GM12878 (cell line): ENCODE measurements at regions not wholly inside any gene's neighbourhood (a gene's known extent, or its start where the extent isn't known, plus 50 kb on each side); places are given as distances from the start of the nearest gene placed in this dataset.

Source experiments
- ATAC-seq: fragments of 200-7000 bp; cut with Tn5 transposase; 3 replicates; pipeline ENCODE4 v1.9.1; 2020; ENCODE audit warnings: mild to moderate bottlenecking, moderate library complexity
- BruUV-seq: library from RNA; stranded (reverse); fragments of 400-500 nt; replicated peaks from 2 replicates; lab custom pipeline; 2021; lab: Mats Ljungman, UMichigan
- CTCF ChIA-PET: fragments of 300-600 bp; sonication (Branson Sonifier 250); formaldehyde crosslinking; extraction: SDS; loops from one replicate; lab custom pipeline; 2021; ENCODE audit warnings: inconsistent platforms; lab: Yijun Ruan, JAX
- POLR2A ChIA-PET: fragments of 350-600 bp; formaldehyde crosslinking; extraction: SDS; loops from one replicate; lab custom pipeline; 2021; ENCODE audit warnings: inconsistent platforms; lab: Charles Lee
- RAD21 ChIA-PET: fragments of 300-600 bp; sonication (Branson Sonifier 250); formaldehyde crosslinking; loops from one replicate; lab custom pipeline; 2023; ENCODE audit warnings: antibody characterized with exemption; ENCODE audit not compliant: unreplicated experiment; lab: Charles Lee
- SMC1A ChIA-PET: fragments of 300-600 bp; sonication (Branson Sonifier 250); formaldehyde crosslinking; loops from one replicate; lab custom pipeline; 2023; ENCODE audit not compliant: unreplicated experiment, uncharacterized antibody; lab: Charles Lee
- DNase-seq: peaks from one replicate; pipeline ENCODE4 v3.0.0-alpha.2; 2011; ENCODE audit warnings: low read depth, low spot score
- FAIRE-seq: peaks from 3 replicates; lab custom pipeline; 2011; peaks lifted over from hg19 to GRCh38; lab: Jason Lieb, UNC
- H2AFZ ChIP-seq: 2 replicates; pipeline ENCODE4 v1.6.0; 2011; ENCODE audit warnings: low read depth, low read length, control low read depth; ENCODE audit not compliant: control insufficient read depth
- H3K27ac ChIP-seq: 2 replicates; pipeline ENCODE4 v1.5.1; 2011; ENCODE audit warnings: control low read depth; ENCODE audit not compliant: control insufficient read depth, insufficient read depth
- H3K27me3 ChIP-seq, 2 experiments: replicated peaks in 1 of 2; 2 replicates each; pipeline versions ENCODE4 v1.6.0 to v1.6.1; 2011; ENCODE audit warnings: low read length in 1 of 2; ENCODE audit not compliant: control insufficient read depth in 2 of 2, insufficient read depth in 2 of 2
- H3K36me3 ChIP-seq, 2 experiments: 2 replicates each; pipeline ENCODE4 v1.5.1; 2011; ENCODE audit warnings: low read length in 1 of 2; ENCODE audit not compliant: control insufficient read depth in 2 of 2, insufficient read depth in 2 of 2
- H3K4me1 ChIP-seq: 2 replicates; pipeline ENCODE4 v1.6.1; 2011; ENCODE audit warnings: mild to moderate bottlenecking, low read length, moderate library complexity, mixed read lengths; ENCODE audit not compliant: control insufficient read depth, insufficient read depth
- H3K4me2 ChIP-seq: 2 replicates; pipeline ENCODE4 v1.6.0; 2011; ENCODE audit warnings: control low read depth; ENCODE audit not compliant: control insufficient read depth, insufficient read depth
- H3K4me3 ChIP-seq: fragments of 200-600 bp; sonication (generic); 2 replicates; pipeline ENCODE4 v1.5.1; 2016
- H3K79me2 ChIP-seq: 2 replicates; pipeline ENCODE4 v1.6.0; 2011; ENCODE audit warnings: low read length; ENCODE audit not compliant: control insufficient read depth, insufficient read depth
- H3K9ac ChIP-seq: 2 replicates; pipeline ENCODE4 v1.8.0; 2011; ENCODE audit warnings: low read length, control low read depth, mixed read lengths; ENCODE audit not compliant: control insufficient read depth, insufficient read depth
- H3K9me3 ChIP-seq: replicated peaks from 3 replicates; pipeline ENCODE4 v1.5.1; 2011; ENCODE audit warnings: mild to moderate bottlenecking, low read length; ENCODE audit not compliant: control insufficient read depth, insufficient read depth
- H4K20me1 ChIP-seq: 2 replicates; pipeline ENCODE4 v1.6.0; 2011; ENCODE audit not compliant: control insufficient read depth, insufficient read depth
- CEBPB ChIP-seq, 2 experiments: fragments of 150-350 bp in 1 of 2; IDR thresholded peaks; 2 replicates each; pipeline ENCODE4 v1.6.1; 2012 to 2014; ENCODE audit warnings: low read depth in 2 of 2, low read length in 2 of 2, borderline replicate concordance in 1 of 2, inconsistent platforms in 1 of 2
- E2F4 ChIP-seq: IDR thresholded peaks from 2 replicates; pipeline ENCODE4 v1.6.1; 2012; ENCODE audit warnings: low read depth, low read length, improper control_type of control experiment
- KAT2A ChIP-seq: conservative IDR thresholded peaks from 2 replicates; pipeline ENCODE4 v1.6.1; 2011; ENCODE audit warnings: low read depth, low read length; ENCODE audit not compliant: control insufficient read depth
- KLF5 ChIP-seq: fragments of 450-650 bp; IDR thresholded peaks from 2 replicates; pipeline ENCODE4 v1.6.1; 2014; ENCODE audit warnings: mild to moderate bottlenecking; ENCODE audit not compliant: partially characterized antibody
- MAX ChIP-seq: IDR thresholded peaks from 2 replicates; pipeline ENCODE4 v1.6.1; 2012; ENCODE audit warnings: low read depth, low read length, improper control_type of control experiment
- MEF2A ChIP-seq: IDR thresholded peaks from 2 replicates; pipeline ENCODE4 v1.6.1; 2011; ENCODE audit warnings: low read depth, mild to moderate bottlenecking, low read length, moderate library complexity; ENCODE audit not compliant: insufficient read depth
- MYC ChIP-seq: IDR thresholded peaks from 2 replicates; pipeline ENCODE4 v1.6.1; 2011; ENCODE audit warnings: mild to moderate bottlenecking, low read length, moderate library complexity, inconsistent platforms; ENCODE audit not compliant: insufficient read depth, insufficient replicate concordance, insufficient read length, severe bottlenecking
- NFYA ChIP-seq: IDR thresholded peaks from 2 replicates; pipeline ENCODE4 v1.6.1; 2011; ENCODE audit warnings: low read depth, mild to moderate bottlenecking, low read length, improper control_type of control experiment, borderline replicate concordance
- NR2C2 ChIP-seq: IDR thresholded peaks from 2 replicates; pipeline ENCODE4 v1.6.1; 2011; ENCODE audit warnings: borderline replicate concordance, low read depth; ENCODE audit not compliant: control insufficient read depth, insufficient read length
- POLR2A ChIP-seq: IDR thresholded peaks from 2 replicates; pipeline ENCODE4 v1.6.1; 2011; ENCODE audit warnings: low read depth, mild to moderate bottlenecking, low read length
- PRDM15 ChIP-seq: fragments of 450-650 bp; formaldehyde crosslinking; IDR thresholded peaks from 2 replicates; pipeline ENCODE4 v1.4.0; 2020; ENCODE audit warnings: mild to moderate bottlenecking, moderate library complexity
- RUNX3 ChIP-seq: IDR thresholded peaks from 2 replicates; pipeline ENCODE4 v1.6.1; 2012; ENCODE audit warnings: low read length, inconsistent platforms
- SMAD1 ChIP-seq: fragments of 450-650 bp; IDR thresholded peaks from 2 replicates; pipeline ENCODE4 v1.6.1; 2018; ENCODE audit warnings: mild to moderate bottlenecking, low read depth; ENCODE audit not compliant: partially characterized antibody
- TBL1XR1 ChIP-seq: IDR thresholded peaks from 2 replicates; pipeline ENCODE4 v1.6.1; 2012; ENCODE audit warnings: low read depth, low read length, improper control_type of control experiment
- TCF3 ChIP-seq: IDR thresholded peaks from 2 replicates; pipeline ENCODE4 v1.6.1; 2012; ENCODE audit warnings: low read depth, mild to moderate bottlenecking, low read length, borderline replicate concordance; ENCODE audit not compliant: insufficient read depth
- in situ Hi-C: fragments of 300-500 bp; cut with MboI; formaldehyde crosslinking; loops from 9 replicates; pipeline ENCODE4 v1.14.3; 2018; ENCODE audit warnings: mixed read lengths
- intact Hi-C: fragments of 100-400 bp; cut with micrococcal nuclease; formaldehyde crosslinking; loops from one replicate; pipeline ENCODE4 v1.14.2; 2022; ENCODE audit not compliant: unreplicated experiment

- TF ChIP-seq KAT2A (no peak), MEF2A (no peak), NR2C2 (no peak), RUNX3 (no peak), MYC (no peak), PRDM15 (CRISPR knock-in tag) (no peak), TBL1XR1 (no peak), TCF3 (no peak), MAX (no peak), POLR2A (no peak), CEBPB (IDR thresholded peaks at IDR 0.05; ENCODE audit: borderline replicate concordance in 1 of 2, low read depth in 2 of 2, low read length in 2 of 2) (no peak), E2F4 (no peak), KLF5 (no peak), NFYA (no peak), SMAD1 (no peak)
- TF ChIP-seq, all 136 proteins: peak for 0
- Histone ChIP-seq H3K4me1 (no peaks in the 10 kb centered on the region), H3K9ac (no peak overlapping the region), H3K27ac (no peak overlapping the region), H3K4me2 (no peak overlapping the region), H4K20me1 (no peaks in the 10 kb centered on the region), H3K4me3 (no peak overlapping the region), H3K79me2 (no peaks in the 10 kb centered on the region), H3K9me3 (no peaks in the 10 kb centered on the region), H3K27me3 (no peaks in the 10 kb centered on the region), H3K36me3 (no peaks in the 10 kb centered on the region), H2AFZ (no peak overlapping the region)
- no peak for FAIRE-seq
- ChIA-PET SMC1A (no interaction called here), POLR2A (no interaction called here), CTCF (no interaction called here), RAD21 (no interaction called here)
- in situ Hi-C loops, result no loop called here
- no peak for ATAC-seq
- no peak for DNase-seq
- intact Hi-C loops, result no loop called here
- BruUV-seq, result no TSS peak
Observed at GRCh38 chrY:15458426-15458825, 934.1 kb downstream of the NLGN4Y start.
